GM21717 (cell line): ENCODE measurements at regions not wholly inside any gene's neighbourhood (a gene's known extent, or its start where the extent isn't known, plus 50 kb on each side); places are given as distances from the start of the nearest gene placed in this dataset.
"Not testable (repeated sequence)": the region's sequence is repeated elsewhere in the genome, so short reads cannot be mapped to it uniquely, and the experiment has no call there.

Experiments
- ATAC-seq: cut with Tn5 transposase; IDR thresholded peaks from one replicate; pipeline ENCODE4 v1.9.1; 2021; ENCODE audit warnings: mild to moderate bottlenecking, moderate library complexity; ENCODE audit not compliant: unreplicated experiment

- ATAC-seq, result no peak
Observed at GRCh38 chr13:61215601-61216000, 200.0 kb downstream of the PCDH20 start.

- no peak for ATAC-seq
Observed at GRCh38 chr13:61215116-61215515, 200.5 kb downstream of the PCDH20 start.

GRCh38 chr13:61214551-61214950 lies 201.1 kb downstream of the PCDH20 start:
- no peak for ATAC-seq

DNA sequence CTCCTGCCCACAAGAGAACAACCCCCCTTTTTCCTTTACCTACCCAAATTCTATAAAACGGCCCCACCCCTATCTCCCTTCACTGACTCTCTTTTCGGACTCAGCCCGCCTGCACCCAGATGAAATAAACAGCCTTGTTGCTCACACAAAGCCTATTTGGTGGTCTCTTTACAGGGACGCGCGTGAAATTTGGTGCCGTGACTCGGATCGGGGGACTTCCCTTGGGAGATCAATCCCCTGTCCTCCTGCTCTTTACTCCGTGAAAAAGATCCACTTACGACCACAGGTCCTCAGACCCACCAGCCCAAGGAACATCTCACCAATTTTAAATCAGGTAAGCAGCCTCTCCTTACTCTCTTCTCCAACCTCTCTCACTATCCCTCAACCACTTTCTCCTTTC lies 209.8 kb downstream of the PCDH20 start:
- not testable (repeated sequence) for ATAC-seq

DNA sequence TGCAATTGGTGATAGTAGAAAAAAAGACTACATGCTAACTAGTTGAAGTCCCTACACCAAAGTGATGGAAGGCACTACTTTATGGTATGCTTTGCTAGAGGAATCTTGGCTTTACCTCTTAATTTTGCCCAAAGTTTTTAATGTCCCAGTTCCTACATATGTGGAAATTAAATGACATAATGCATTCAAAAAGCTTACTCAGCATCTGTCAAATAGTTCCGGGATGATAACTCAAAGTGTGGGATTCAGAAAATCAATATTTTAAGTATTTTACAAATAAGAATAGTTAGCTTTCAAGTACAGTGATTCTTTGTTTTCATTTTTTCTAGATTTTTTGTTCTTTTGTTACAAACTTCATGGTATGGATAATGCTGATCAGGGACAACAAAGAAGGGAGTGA lies 211.6 kb downstream of the PCDH20 start:
- ATAC-seq, result no peak

DNA sequence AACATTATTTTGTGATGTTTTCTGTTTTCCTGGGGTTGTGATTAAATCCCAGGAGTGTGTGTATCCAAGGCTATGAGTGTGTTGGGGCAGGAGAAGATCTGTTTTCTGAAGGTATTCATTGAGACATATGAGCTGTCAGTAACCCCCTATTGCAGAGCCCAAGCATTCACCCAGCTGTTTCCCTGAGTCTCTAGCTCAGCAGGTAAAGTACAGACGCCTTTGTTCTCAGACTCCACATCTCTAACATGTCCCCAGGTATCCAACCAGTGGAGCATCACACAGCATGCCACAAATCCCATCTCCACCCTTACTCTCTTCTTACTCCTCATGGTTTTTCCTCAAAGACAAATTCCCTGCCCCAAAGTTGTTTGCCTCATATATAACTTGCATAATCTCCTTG lies 213.6 kb downstream of the PCDH20 start:
- ATAC-seq, result no peak

DNA sequence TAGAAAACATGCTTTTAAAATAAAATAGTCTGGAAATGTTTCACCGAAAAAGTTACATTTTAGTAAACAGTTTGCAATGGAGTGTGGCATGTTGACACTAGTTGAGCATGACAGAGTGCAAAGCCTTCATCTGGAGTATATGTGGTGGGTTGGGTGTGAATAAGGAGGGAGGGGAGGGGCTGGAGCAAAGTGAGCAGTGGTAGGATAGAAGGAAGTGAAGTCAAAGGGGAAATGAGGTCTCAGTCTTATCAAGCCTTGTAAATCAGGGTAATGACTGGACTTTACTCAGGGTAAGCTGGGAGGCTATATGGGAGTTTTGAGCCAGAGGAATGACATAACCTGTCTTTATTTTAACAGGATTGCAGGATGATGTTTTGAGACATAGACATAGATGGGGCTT lies 222.8 kb downstream of the PCDH20 start:
- no peak for ATAC-seq

DNA sequence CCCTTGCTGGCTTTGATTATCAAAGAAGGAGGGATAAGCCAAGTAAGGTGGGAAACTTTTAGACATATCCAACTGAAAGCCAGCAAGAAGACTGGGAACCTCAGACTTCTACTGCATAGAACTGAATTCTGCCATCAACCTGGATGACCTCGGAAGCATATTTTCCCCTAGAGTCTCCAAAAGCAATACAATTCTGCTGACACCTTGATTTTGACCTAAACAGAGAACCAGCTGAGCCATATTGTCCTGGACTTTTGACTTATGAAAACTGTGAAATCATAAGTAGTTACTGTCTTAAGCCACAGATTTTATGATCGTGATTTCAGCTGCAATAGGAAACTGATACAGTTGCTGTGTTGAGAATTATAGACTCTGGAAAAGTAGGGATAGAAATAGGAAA lies 227.6 kb downstream of the PCDH20 start:
- ATAC-seq, result no peak

DNA sequence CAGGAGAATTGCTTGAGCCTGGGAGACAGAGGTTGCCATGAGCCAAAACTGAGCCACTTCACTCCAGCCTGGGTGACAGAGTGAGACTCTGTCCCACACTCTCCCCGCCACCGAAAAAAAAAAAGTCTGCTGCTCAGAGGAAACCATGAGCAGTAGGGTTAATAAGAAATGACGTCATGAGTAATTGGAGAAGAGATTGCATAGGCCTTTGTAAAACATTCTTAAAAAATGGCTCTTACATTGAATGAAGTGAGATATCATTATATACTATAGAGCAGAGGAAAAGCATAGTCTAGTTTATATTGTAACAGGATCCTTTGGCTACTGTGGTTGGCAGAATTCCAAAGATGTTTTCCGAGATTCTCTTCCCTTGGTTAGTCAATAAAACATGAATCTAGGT lies 228.2 kb downstream of the PCDH20 start:
- no peak for ATAC-seq

GRCh38 chr13:61183670-61184069 lies 232.0 kb downstream of the PCDH20 start:
- ATAC-seq, result no peak

- ATAC-seq, result no peak
Observed at GRCh38 chr13:61180234-61180633, 235.4 kb downstream of the PCDH20 start.

GRCh38 chr13:61179741-61180140 lies 235.9 kb downstream of the PCDH20 start:
- ATAC-seq, result no peak

DNA sequence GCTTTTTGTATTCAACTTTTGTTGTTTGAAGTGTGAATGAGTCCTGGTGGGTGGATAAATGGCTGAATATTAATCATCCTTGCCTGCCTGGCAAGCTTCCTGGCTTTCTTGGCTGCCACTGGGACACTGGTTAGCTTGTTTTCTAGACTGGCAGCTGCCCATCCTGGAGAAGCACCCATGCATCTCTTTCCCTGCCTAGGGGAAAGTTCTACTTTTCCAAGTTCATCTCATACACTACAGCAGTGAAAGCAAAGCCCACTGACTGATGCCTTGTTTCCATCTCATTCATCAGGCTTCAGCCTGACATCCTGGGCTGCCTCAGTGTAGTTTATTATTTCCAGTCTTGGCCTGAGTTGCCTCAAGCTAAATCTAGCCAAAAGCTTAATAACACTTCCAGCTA lies 244.8 kb downstream of the PCDH20 start:
- ATAC-seq, result no peak

DNA sequence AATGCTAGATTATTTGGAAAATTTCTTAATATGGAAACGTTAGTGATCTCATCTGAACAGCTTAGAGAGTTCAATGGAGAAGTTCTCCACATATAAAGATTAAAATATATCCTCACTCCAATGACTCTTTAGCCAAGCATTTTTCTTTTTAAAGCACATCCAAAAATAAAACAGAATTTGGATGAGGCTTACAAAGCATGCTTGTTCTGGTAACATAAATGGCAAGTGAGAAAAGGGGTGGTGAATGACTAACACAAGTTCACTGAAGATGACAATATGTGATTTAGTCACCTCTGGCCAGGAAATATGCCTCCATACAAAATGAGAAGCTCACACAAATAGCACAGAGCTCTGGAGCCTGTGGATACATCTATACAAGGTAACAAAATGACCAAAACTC lies 253.0 kb downstream of the PCDH20 start:
- ATAC-seq, result no peak

DNA sequence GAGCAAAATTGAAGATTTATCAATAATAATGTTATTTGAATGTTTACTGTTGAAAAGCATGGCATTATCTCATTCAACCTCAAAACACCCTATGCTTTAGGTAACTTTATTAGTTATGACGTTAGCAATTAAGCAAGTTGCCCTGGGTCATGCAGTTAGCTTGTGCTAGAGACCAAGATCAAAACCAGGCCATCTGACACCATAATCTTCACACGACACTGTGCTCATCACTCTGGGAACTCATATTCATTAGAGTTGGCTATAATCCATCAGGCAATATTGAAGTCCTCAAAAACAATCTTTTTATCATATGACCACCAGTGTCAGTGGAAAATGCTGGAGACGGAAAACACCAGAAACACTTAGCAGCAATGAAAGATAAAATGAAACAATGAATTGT lies 253.5 kb downstream of the PCDH20 start:
- ATAC-seq, result no peak

- ATAC-seq, result no peak
Observed at GRCh38 chr13:61156753-61157152, 258.9 kb downstream of the PCDH20 start.

- ATAC-seq, result no peak
Observed at GRCh38 chr13:61151062-61151461, 264.6 kb downstream of the PCDH20 start.

- no peak for ATAC-seq
Observed at GRCh38 chr13:61149331-61149730, 266.3 kb downstream of the PCDH20 start.

DNA sequence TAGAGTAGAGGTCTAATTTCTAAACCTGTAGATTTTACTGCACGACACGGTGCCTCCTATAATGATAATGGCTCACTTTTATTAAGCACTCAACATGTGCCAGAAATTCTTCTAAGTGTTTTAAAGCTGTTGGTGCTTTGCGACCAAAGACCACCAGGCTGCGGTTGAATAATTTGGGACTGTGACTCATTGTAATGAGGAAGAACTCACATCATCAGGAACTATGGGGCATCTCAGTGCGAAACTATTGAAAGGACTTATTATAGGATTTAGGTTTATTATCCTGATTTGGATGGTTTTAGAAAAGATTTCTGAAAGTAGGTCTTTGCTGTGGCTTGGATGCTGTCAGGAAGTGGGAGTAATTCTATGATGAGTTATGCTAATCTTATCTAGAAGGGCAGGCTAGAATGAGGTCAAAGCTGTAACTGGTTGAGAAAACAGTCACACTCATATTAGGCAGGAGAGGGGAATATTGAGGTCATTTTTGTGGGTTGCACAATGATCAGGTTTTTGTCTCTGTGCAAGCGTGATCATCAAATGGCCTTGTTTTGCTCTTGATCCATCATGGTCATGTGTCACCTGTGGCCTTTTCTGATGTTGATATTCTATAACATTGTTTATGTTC lies 266.8 kb downstream of the PCDH20 start:
- ATAC-seq, result no peak

DNA sequence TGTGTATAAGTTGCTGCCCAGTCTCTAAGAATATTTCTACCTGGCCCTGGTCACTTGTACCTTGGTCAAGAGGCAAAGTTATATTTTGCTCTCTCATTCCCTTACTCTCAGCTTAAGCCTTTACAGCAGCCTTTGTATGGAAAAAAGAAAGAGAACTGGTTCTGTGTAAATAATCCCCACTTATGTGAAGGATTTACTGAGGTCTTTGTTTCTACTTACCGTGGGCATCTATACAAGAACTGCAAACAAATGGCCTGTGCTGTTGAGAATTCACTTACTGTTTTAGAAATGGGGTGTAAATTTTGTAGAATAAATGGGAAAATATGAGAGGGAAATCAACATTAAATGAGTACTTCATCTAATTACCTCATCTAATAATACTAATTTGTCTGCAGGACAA lies 267.4 kb downstream of the PCDH20 start:
- ATAC-seq, result no peak

- ATAC-seq, result no peak
Observed at GRCh38 chr13:61146571-61146970, 269.1 kb downstream of the PCDH20 start.

DNA sequence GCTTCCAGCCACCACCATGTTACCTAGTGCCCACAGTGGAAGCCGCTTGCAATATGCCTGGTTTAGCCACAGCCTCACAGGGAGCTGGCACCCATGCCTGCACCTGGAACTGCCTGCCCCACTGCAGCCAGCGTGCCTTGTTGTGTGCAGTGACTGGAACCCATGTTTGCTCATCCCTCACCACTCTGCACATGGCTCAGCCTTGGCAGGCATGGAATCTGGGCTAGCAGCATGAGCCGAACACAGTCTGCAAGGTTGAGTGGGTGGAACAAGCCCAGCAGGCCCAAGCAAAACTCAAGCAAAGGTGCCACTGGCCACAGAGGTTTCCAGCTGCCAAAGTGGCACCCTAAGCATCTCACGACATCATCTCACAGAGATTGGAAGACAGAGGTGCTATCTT lies 269.5 kb downstream of the PCDH20 start:
- no peak for ATAC-seq

DNA sequence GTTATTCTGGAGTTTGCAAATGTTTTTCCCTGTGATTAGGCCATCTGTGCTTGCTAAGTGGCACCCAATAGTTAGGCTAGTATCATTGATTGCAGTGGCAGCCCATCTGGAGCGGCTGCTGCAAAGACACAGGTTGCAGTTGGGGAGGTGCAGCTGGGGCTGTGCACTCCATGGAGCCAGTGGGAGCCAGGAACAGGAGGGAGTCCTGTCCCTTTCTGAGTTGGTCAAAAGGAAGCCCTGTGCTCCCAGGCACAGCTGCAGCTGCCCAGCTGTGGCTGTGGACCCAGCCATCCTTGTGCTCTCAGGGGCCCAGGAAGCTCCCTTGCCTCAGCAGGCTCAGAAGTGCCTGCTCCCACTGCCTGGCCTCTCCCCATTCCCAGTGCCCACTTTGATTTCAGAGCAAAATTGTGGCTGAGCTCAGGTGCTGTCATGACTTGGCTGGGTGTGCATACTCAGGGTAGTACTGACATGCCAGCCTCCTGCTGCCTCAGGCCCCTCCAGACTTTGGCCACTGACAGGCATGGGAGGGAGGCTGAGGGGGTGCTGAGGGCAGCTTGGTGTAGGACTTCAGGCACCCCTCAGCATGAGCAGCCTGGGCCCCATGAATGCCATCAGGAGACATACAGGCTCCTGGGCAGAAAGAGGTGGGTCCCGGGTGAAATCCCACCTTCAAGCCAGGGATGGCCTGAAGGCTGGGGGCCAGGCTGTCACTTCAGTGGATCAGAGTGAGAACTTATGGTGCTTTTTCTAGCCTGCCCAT lies 270.6 kb downstream of the PCDH20 start:
- ATAC-seq, result no peak
